RWPE2 (cell line): ENCODE measurements at regions not wholly inside any gene's neighbourhood (a gene's known extent, or its start where the extent isn't known, plus 50 kb on each side); places are given as distances from the start of the nearest gene placed in this dataset.

Experiments
- ATAC-seq: fragments of 200-7000 bp; cut with Tn5 transposase; 3 replicates; pipeline ENCODE4 v1.9.1; 2021; ENCODE audit warnings: low read depth
- DNase-seq: peaks from one replicate; pipeline ENCODE4 v3.0.0-alpha.2; 2020; ENCODE audit warnings: low spot score
- H3K27ac ChIP-seq: fragments of 450-650 bp; 2 replicates; pipeline ENCODE4 v1.5.1; 2017; ENCODE audit warnings: mild to moderate bottlenecking; ENCODE audit not compliant: poor library complexity, severe bottlenecking
- H3K27me3 ChIP-seq: fragments of 250-450 bp; sonication (Bioruptor Pico); 2 replicates; pipeline ENCODE4 v1.5.1; 2021; ENCODE audit warnings: mild to moderate bottlenecking, moderate library complexity; ENCODE audit not compliant: insufficient read depth, poor library complexity, severe bottlenecking
- H3K36me3 ChIP-seq: fragments of 250-450 bp; sonication (Bioruptor Pico); 2 replicates; pipeline ENCODE4 v1.5.1; 2020; ENCODE audit warnings: low read depth, mild to moderate bottlenecking, moderate library complexity
- H3K4me1 ChIP-seq: fragments of 250-450 bp; sonication (Bioruptor Pico); 2 replicates; pipeline ENCODE4 v1.5.1; 2021; ENCODE audit warnings: mild to moderate bottlenecking, moderate library complexity; ENCODE audit not compliant: insufficient read depth, poor library complexity, severe bottlenecking
- H3K4me3 ChIP-seq: fragments of 250-450 bp; sonication (Bioruptor Pico); 2 replicates; pipeline ENCODE4 v1.5.1; 2021; ENCODE audit warnings: mild to moderate bottlenecking, moderate library complexity; ENCODE audit not compliant: severe bottlenecking
- H3K9me3 ChIP-seq: fragments of 250-450 bp; sonication (Bioruptor Pico); 2 replicates; pipeline ENCODE4 v1.5.1; 2021; ENCODE audit warnings: mild to moderate bottlenecking, moderate library complexity; ENCODE audit not compliant: severe bottlenecking
- CTCF ChIP-seq: fragments of 450-650 bp; IDR thresholded peaks from one replicate; pipeline ENCODE4 v1.5.1; 2017; ENCODE audit warnings: mild to moderate bottlenecking, moderate library complexity; ENCODE audit not compliant: poor library complexity, severe bottlenecking

- Histone ChIP-seq H3K27ac (no peak overlapping the region), H3K4me3 (no peak overlapping the region), H3K27me3 (no peaks in the 10 kb centered on the region), H3K36me3 (no peaks in the 10 kb centered on the region), H3K9me3 (no peaks in the 10 kb centered on the region), H3K4me1 (no peaks in the 10 kb centered on the region)
- TF ChIP-seq CTCF: no peak
- DNase-seq (no peak), ATAC-seq (no peak)
Measured at GRCh38 chr2:120667981-120668380, 67.7 kb upstream of the GLI2 start.

- H3K4me1 ChIP-seq: no peaks in the 10 kb centered on the region
- no peak for TF ChIP-seq CTCF
- H3K27me3 ChIP-seq: no peaks in the 10 kb centered on the region
- DNase-seq (no peak), ATAC-seq (peak; percentile 54)
- no peaks in the 10 kb centered on the region for H3K9me3 ChIP-seq
- no peak overlapping the region for H3K4me3 ChIP-seq
- no peaks in the 10 kb centered on the region for H3K36me3 ChIP-seq
- no peak overlapping the region for H3K27ac ChIP-seq
Measured at GRCh38 chr2:120669121-120669952, 66.3 kb upstream of the GLI2 start.

GRCh38 chr2:120669971-120670370 is 65.7 kb upstream of the GLI2 start:
- Histone ChIP-seq H3K36me3 (no peaks in the 10 kb centered on the region), H3K27ac (no peak overlapping the region), H3K4me3 (no peak overlapping the region), H3K4me1 (no peaks in the 10 kb centered on the region), H3K9me3 (no peaks in the 10 kb centered on the region), H3K27me3 (no peaks in the 10 kb centered on the region)
- DNase-seq (no peak), ATAC-seq (no peak)
- no peak for TF ChIP-seq CTCF

- H3K4me1 ChIP-seq: no peaks in the 10 kb centered on the region
- H3K9me3 ChIP-seq: no peaks in the 10 kb centered on the region
- no peak for DNase-seq
- H3K27ac ChIP-seq: no peak overlapping the region
- ATAC-seq: no peak
- no peak overlapping the region for H3K4me3 ChIP-seq
- no peak for TF ChIP-seq CTCF
- H3K27me3 ChIP-seq: no peaks in the 10 kb centered on the region
- no peaks in the 10 kb centered on the region for H3K36me3 ChIP-seq
Measured at GRCh38 chr2:120670371-120670770, 65.3 kb upstream of the GLI2 start.
